ENCODE measurements at regions not wholly inside any gene's neighbourhood (a gene's known extent, or its start where the extent isn't known, plus 50 kb on each side); places are given as distances from the start of the nearest gene placed in this dataset.
"Not testable (repeated sequence)": the region's sequence is repeated elsewhere in the genome, so short reads cannot be mapped to it uniquely, and the experiment has no call there.

GRCh38 chr12:33026791-33027190 lies 130.2 kb upstream of the PKP2 start:
- H3K36me3 ChIP-seq = no peaks in the 10 kb centered on the region
- no peaks in the 10 kb centered on the region for H3K27me3 ChIP-seq
- no peak for DNase-seq

GRCh38 chr12:33022724-33023123 lies 126.1 kb upstream of the PKP2 start:
- not testable (repeated sequence) for H3K9me3 ChIP-seq (replicated peaks); H3K4me3 ChIP-seq; H3K27ac ChIP-seq; H3K36me3 ChIP-seq; DNase-seq; H3K27me3 ChIP-seq; H3K4me1 ChIP-seq

More at GRCh38 chr12:33026791-33027190, 130.2 kb upstream of the PKP2 start:
- Histone ChIP-seq H3K4me1 (no peaks in the 10 kb centered on the region), H3K9me3 (replicated peaks) (no peaks in the 10 kb centered on the region), H3K4me3 (no peak overlapping the region), H3K27ac (no peak overlapping the region)

- not testable (repeated sequence) for H3K27me3 ChIP-seq; H3K36me3 ChIP-seq; H3K9me3 ChIP-seq (replicated peaks); H3K4me1 ChIP-seq; DNase-seq; H3K4me3 ChIP-seq; H3K27ac ChIP-seq
Observed at GRCh38 chr12:33017029-33017428, 120.5 kb upstream of the PKP2 start.

GRCh38 chr12:33012226-33012625 lies 115.6 kb upstream of the PKP2 start:
- H3K27ac ChIP-seq = no peak overlapping the region
- no peaks in the 10 kb centered on the region for H3K27me3 ChIP-seq
- H3K9me3 ChIP-seq (replicated peaks) = no peaks in the 10 kb centered on the region
- no peaks in the 10 kb centered on the region for H3K36me3 ChIP-seq
- DNase-seq = no peak
- no peak overlapping the region for H3K4me3 ChIP-seq
- H3K4me1 ChIP-seq = no peaks in the 10 kb centered on the region

- H3K4me3 ChIP-seq = no peak overlapping the region
- H3K27me3 ChIP-seq = no peaks in the 10 kb centered on the region
- H3K27ac ChIP-seq = no peak overlapping the region
- no peaks in the 10 kb centered on the region for H3K4me1 ChIP-seq
- H3K9me3 ChIP-seq (replicated peaks) = no peaks in the 10 kb centered on the region
- DNase-seq = no peak
- no peaks in the 10 kb centered on the region for H3K36me3 ChIP-seq
Observed at GRCh38 chr12:33006106-33006505, 109.5 kb upstream of the PKP2 start.

- Histone ChIP-seq H3K27ac (no peak overlapping the region), H3K4me1 (no peaks in the 10 kb centered on the region), H3K27me3 (no peaks in the 10 kb centered on the region), H3K4me3 (no peak overlapping the region), H3K36me3 (no peaks in the 10 kb centered on the region), H3K9me3 (replicated peaks) (no peaks in the 10 kb centered on the region)
- DNase-seq = peak in 1 of 2 experiments; percentile 1
Observed at GRCh38 chr12:33000016-33000415, 103.4 kb upstream of the PKP2 start.

- Histone ChIP-seq H3K4me1 (no peaks in the 10 kb centered on the region), H3K27ac (no peak overlapping the region), H3K4me3 (no peak overlapping the region), H3K36me3 (no peaks in the 10 kb centered on the region), H3K9me3 (replicated peaks) (no peaks in the 10 kb centered on the region), H3K27me3 (no peaks in the 10 kb centered on the region)
- DNase-seq = no peak
Observed at GRCh38 chr12:32997471-32997870, 100.9 kb upstream of the PKP2 start.

GRCh38 chr12:32995623-32996022 lies 99.0 kb upstream of the PKP2 start:
- H3K4me1 ChIP-seq = no peaks in the 10 kb centered on the region
- H3K27ac ChIP-seq = no peak overlapping the region
- H3K27me3 ChIP-seq = no peaks in the 10 kb centered on the region
- H3K36me3 ChIP-seq = no peaks in the 10 kb centered on the region
- no peak for DNase-seq
- no peak overlapping the region for H3K4me3 ChIP-seq
- H3K9me3 ChIP-seq (replicated peaks) = no peaks in the 10 kb centered on the region

- no peaks in the 10 kb centered on the region for H3K36me3 ChIP-seq
- no peak overlapping the region for H3K27ac ChIP-seq
- DNase-seq = no peak
- no peak overlapping the region for H3K4me3 ChIP-seq
- no peaks in the 10 kb centered on the region for H3K4me1 ChIP-seq
- no peaks in the 10 kb centered on the region; the same call in 1 of the 2 replicates for H3K27me3 ChIP-seq
- no peaks in the 10 kb centered on the region for H3K9me3 ChIP-seq (replicated peaks)
Observed at GRCh38 chr12:32993404-32993803, 96.8 kb upstream of the PKP2 start.

GRCh38 chr12:32989705-32990104 lies 93.1 kb upstream of the PKP2 start:
- no peak overlapping the region for H3K27ac ChIP-seq
- DNase-seq = no peak
- no peaks in the 10 kb centered on the region for H3K9me3 ChIP-seq (replicated peaks)
- no peaks in the 10 kb centered on the region for H3K36me3 ChIP-seq
- H3K4me1 ChIP-seq = no peaks in the 10 kb centered on the region
- H3K27me3 ChIP-seq = no peaks in the 10 kb centered on the region; the same call in 1 of the 2 replicates
- no peak overlapping the region for H3K4me3 ChIP-seq

- Histone ChIP-seq H3K27ac (no peak overlapping the region), H3K4me3 (no peak overlapping the region), H3K27me3 (no peaks in the 10 kb centered on the region; the same call in 1 of the 2 replicates), H3K9me3 (replicated peaks) (no peaks in the 10 kb centered on the region), H3K4me1 (no peaks in the 10 kb centered on the region), H3K36me3 (no peaks in the 10 kb centered on the region)
- no peak for DNase-seq
Observed at GRCh38 chr12:32988982-32989381, 92.4 kb upstream of the PKP2 start.

- Histone ChIP-seq H3K9me3 (replicated peaks) (no peaks in the 10 kb centered on the region), H3K27me3 (no peaks in the 10 kb centered on the region; the same call in 1 of the 2 replicates), H3K36me3 (no peaks in the 10 kb centered on the region), H3K4me3 (no peak overlapping the region), H3K27ac (no peak overlapping the region), H3K4me1 (no peaks in the 10 kb centered on the region)
- DNase-seq = no peak
Observed at GRCh38 chr12:32987512-32987911, 90.9 kb upstream of the PKP2 start.

GRCh38 chr12:32983968-32984367 lies 87.4 kb upstream of the PKP2 start:
- no peak overlapping the region for H3K27ac ChIP-seq
- H3K9me3 ChIP-seq (replicated peaks) = no peaks in the 10 kb centered on the region
- H3K27me3 ChIP-seq = no peaks in the 10 kb centered on the region; the same call in 1 of the 2 replicates
- peak; percentile 9 to 32 for DNase-seq
- H3K4me3 ChIP-seq = no peak overlapping the region
- H3K4me1 ChIP-seq = no peaks in the 10 kb centered on the region
- no peaks in the 10 kb centered on the region for H3K36me3 ChIP-seq

- H3K27me3 ChIP-seq = no peaks in the 10 kb centered on the region
- no peaks in the 10 kb centered on the region for H3K9me3 ChIP-seq (replicated peaks)
- no peak for DNase-seq
- H3K36me3 ChIP-seq = no peaks in the 10 kb centered on the region
- no peaks in the 10 kb centered on the region for H3K4me1 ChIP-seq
- H3K4me3 ChIP-seq = no peak overlapping the region
- no peak overlapping the region for H3K27ac ChIP-seq
Observed at GRCh38 chr12:32983332-32983731, 86.8 kb upstream of the PKP2 start.

- Histone ChIP-seq H3K9me3 (replicated peaks) (no peaks in the 10 kb centered on the region), H3K4me3 (no peak overlapping the region)
Observed at GRCh38 chr12:32981139-32981538, 84.6 kb upstream of the PKP2 start.

GRCh38 chr12:32975122-32975521 lies 78.5 kb upstream of the PKP2 start:
- no peak overlapping the region for H3K4me3 ChIP-seq
- no peak overlapping the region for H3K27ac ChIP-seq
- no peaks in the 10 kb centered on the region for H3K4me1 ChIP-seq
- H3K27me3 ChIP-seq = no peaks in the 10 kb centered on the region
- no peaks in the 10 kb centered on the region for H3K36me3 ChIP-seq
- no peaks in the 10 kb centered on the region for H3K9me3 ChIP-seq (replicated peaks)
- DNase-seq = no peak

More at GRCh38 chr12:32981139-32981538, 84.6 kb upstream of the PKP2 start:
- DNase-seq = no peak
- Histone ChIP-seq H3K4me1 (no peaks in the 10 kb centered on the region), H3K36me3 (no peaks in the 10 kb centered on the region), H3K27ac (no peak overlapping the region), H3K27me3 (no peaks in the 10 kb centered on the region)
